ENCODE measurements at regions not wholly inside any gene's neighbourhood (a gene's known extent, or its start where the extent isn't known, plus 50 kb on each side); places are given as distances from the start of the nearest gene placed in this dataset.

- TF ChIP-seq CREB1 (CRISPR knock-in tag; IDR thresholded peaks at IDR 0.05) (no peak), SP1 (CRISPR knock-in tag; conservative IDR thresholded peaks at IDR 0.05) (no peak), GABPB1 (CRISPR knock-in tag; IDR thresholded peaks at IDR 0.05) (no peak), NR1H2 (CRISPR knock-in tag; IDR thresholded peaks at IDR 0.05) (no peak), NR2C2 (CRISPR knock-in tag; IDR thresholded peaks at IDR 0.05) (no peak), JUN (CRISPR knock-in tag; IDR thresholded peaks at IDR 0.05) (no peak), NFE2L1 (CRISPR knock-in tag; IDR thresholded peaks at IDR 0.05) (no peak), ZBTB43 (CRISPR knock-in tag; IDR thresholded peaks at IDR 0.05) (no peak), TEAD4 (CRISPR knock-in tag; IDR thresholded peaks at IDR 0.05) (no peak), E2F1 (CRISPR knock-in tag; IDR thresholded peaks at IDR 0.05) (no peak)
- TF ChIP-seq, protein P1, sequence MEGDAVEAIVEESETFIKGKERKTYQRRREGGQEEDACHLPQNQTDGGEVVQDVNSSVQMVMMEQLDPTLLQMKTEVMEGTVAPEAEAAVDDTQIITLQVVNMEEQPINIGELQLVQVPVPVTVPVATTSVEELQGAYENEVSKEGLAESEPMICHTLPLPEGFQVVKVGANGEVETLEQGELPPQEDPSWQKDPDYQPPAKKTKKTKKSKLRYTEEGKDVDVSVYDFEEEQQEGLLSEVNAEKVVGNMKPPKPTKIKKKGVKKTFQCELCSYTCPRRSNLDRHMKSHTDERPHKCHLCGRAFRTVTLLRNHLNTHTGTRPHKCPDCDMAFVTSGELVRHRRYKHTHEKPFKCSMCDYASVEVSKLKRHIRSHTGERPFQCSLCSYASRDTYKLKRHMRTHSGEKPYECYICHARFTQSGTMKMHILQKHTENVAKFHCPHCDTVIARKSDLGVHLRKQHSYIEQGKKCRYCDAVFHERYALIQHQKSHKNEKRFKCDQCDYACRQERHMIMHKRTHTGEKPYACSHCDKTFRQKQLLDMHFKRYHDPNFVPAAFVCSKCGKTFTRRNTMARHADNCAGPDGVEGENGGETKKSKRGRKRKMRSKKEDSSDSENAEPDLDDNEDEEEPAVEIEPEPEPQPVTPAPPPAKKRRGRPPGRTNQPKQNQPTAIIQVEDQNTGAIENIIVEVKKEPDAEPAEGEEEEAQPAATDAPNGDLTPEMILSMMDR (IDR thresholded peaks at IDR 0.05): no peak
- TF ChIP-seq, protein P2, sequence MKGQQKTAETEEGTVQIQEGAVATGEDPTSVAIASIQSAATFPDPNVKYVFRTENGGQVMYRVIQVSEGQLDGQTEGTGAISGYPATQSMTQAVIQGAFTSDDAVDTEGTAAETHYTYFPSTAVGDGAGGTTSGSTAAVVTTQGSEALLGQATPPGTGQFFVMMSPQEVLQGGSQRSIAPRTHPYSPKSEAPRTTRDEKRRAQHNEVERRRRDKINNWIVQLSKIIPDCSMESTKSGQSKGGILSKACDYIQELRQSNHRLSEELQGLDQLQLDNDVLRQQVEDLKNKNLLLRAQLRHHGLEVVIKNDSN (CRISPR knock-in tag; IDR thresholded peaks at IDR 0.05): no peak
- TF ChIP-seq, protein P3, sequence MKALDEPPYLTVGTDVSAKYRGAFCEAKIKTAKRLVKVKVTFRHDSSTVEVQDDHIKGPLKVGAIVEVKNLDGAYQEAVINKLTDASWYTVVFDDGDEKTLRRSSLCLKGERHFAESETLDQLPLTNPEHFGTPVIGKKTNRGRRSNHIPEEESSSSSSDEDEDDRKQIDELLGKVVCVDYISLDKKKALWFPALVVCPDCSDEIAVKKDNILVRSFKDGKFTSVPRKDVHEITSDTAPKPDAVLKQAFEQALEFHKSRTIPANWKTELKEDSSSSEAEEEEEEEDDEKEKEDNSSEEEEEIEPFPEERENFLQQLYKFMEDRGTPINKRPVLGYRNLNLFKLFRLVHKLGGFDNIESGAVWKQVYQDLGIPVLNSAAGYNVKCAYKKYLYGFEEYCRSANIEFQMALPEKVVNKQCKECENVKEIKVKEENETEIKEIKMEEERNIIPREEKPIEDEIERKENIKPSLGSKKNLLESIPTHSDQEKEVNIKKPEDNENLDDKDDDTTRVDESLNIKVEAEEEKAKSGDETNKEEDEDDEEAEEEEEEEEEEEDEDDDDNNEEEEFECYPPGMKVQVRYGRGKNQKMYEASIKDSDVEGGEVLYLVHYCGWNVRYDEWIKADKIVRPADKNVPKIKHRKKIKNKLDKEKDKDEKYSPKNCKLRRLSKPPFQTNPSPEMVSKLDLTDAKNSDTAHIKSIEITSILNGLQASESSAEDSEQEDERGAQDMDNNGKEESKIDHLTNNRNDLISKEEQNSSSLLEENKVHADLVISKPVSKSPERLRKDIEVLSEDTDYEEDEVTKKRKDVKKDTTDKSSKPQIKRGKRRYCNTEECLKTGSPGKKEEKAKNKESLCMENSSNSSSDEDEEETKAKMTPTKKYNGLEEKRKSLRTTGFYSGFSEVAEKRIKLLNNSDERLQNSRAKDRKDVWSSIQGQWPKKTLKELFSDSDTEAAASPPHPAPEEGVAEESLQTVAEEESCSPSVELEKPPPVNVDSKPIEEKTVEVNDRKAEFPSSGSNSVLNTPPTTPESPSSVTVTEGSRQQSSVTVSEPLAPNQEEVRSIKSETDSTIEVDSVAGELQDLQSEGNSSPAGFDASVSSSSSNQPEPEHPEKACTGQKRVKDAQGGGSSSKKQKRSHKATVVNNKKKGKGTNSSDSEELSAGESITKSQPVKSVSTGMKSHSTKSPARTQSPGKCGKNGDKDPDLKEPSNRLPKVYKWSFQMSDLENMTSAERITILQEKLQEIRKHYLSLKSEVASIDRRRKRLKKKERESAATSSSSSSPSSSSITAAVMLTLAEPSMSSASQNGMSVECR (CRISPR knock-in tag; IDR thresholded peaks at IDR 0.05; ENCODE audit: borderline replicate concordance): no peak
Measured at GRCh38 chr12:85569261-85569660, 266.9 kb downstream of the RASSF9 start.

All from WTC11 (cell line).